RWPE2 (cell line): ENCODE measurements at regions not wholly inside any gene's neighbourhood (a gene's known extent, or its start where the extent isn't known, plus 50 kb on each side); places are given as distances from the start of the nearest gene placed in this dataset.

Experiments
- ATAC-seq: fragments of 200-7000 bp; cut with Tn5 transposase; 3 replicates; pipeline ENCODE4 v1.9.1; 2021; ENCODE audit warnings: low read depth
- DNase-seq: peaks from one replicate; pipeline ENCODE4 v3.0.0-alpha.2; 2020; ENCODE audit warnings: low spot score
- H3K27ac ChIP-seq: fragments of 450-650 bp; 2 replicates; pipeline ENCODE4 v1.5.1; 2017; ENCODE audit warnings: mild to moderate bottlenecking; ENCODE audit not compliant: poor library complexity, severe bottlenecking
- H3K27me3 ChIP-seq: fragments of 250-450 bp; sonication (Bioruptor Pico); 2 replicates; pipeline ENCODE4 v1.5.1; 2021; ENCODE audit warnings: mild to moderate bottlenecking, moderate library complexity; ENCODE audit not compliant: insufficient read depth, poor library complexity, severe bottlenecking
- H3K36me3 ChIP-seq: fragments of 250-450 bp; sonication (Bioruptor Pico); 2 replicates; pipeline ENCODE4 v1.5.1; 2020; ENCODE audit warnings: low read depth, mild to moderate bottlenecking, moderate library complexity
- H3K4me1 ChIP-seq: fragments of 250-450 bp; sonication (Bioruptor Pico); 2 replicates; pipeline ENCODE4 v1.5.1; 2021; ENCODE audit warnings: mild to moderate bottlenecking, moderate library complexity; ENCODE audit not compliant: insufficient read depth, poor library complexity, severe bottlenecking
- H3K4me3 ChIP-seq: fragments of 250-450 bp; sonication (Bioruptor Pico); 2 replicates; pipeline ENCODE4 v1.5.1; 2021; ENCODE audit warnings: mild to moderate bottlenecking, moderate library complexity; ENCODE audit not compliant: severe bottlenecking
- H3K9me3 ChIP-seq: fragments of 250-450 bp; sonication (Bioruptor Pico); 2 replicates; pipeline ENCODE4 v1.5.1; 2021; ENCODE audit warnings: mild to moderate bottlenecking, moderate library complexity; ENCODE audit not compliant: severe bottlenecking
- CTCF ChIP-seq: fragments of 450-650 bp; IDR thresholded peaks from one replicate; pipeline ENCODE4 v1.5.1; 2017; ENCODE audit warnings: mild to moderate bottlenecking, moderate library complexity; ENCODE audit not compliant: poor library complexity, severe bottlenecking

- no peak overlapping the region for H3K4me3 ChIP-seq
- H3K4me1 ChIP-seq, result no peaks in the 10 kb centered on the region
- H3K27ac ChIP-seq, result no peak overlapping the region
- H3K9me3 ChIP-seq, result no peaks in the 10 kb centered on the region
- H3K27me3 ChIP-seq, result no peaks in the 10 kb centered on the region
- TF ChIP-seq CTCF, result no peak
- H3K36me3 ChIP-seq, result no peaks in the 10 kb centered on the region
- no peak for ATAC-seq
- DNase-seq, result no peak
Measured at GRCh38 chr1:164958982-164959768, 397.3 kb downstream of the LMX1A start.

- Histone ChIP-seq H3K9me3 (no peaks in the 10 kb centered on the region), H3K27ac (no peak overlapping the region), H3K27me3 (no peaks in the 10 kb centered on the region), H3K36me3 (no peaks in the 10 kb centered on the region), H3K4me1 (no peaks in the 10 kb centered on the region), H3K4me3 (no peak overlapping the region)
- no peak for TF ChIP-seq CTCF
- ATAC-seq (no peak), DNase-seq (no peak)
Measured at GRCh38 chr1:164953815-164954214, 394.8 kb downstream of the PBX1 start.

- no peaks in the 10 kb centered on the region for H3K27me3 ChIP-seq
- TF ChIP-seq CTCF, result peak; percentile 12
- no peak for DNase-seq
Measured at GRCh38 chr1:164953098-164953497, 394.1 kb downstream of the PBX1 start.

GRCh38 chr1:164951508-164951907 lies 392.5 kb downstream of the PBX1 start:
- Histone ChIP-seq H3K9me3 (no peaks in the 10 kb centered on the region), H3K27ac (no peak overlapping the region), H3K36me3 (no peaks in the 10 kb centered on the region), H3K4me3 (no peak overlapping the region), H3K4me1 (no peaks in the 10 kb centered on the region), H3K27me3 (no peaks in the 10 kb centered on the region)
- TF ChIP-seq CTCF, result no peak
- ATAC-seq (no peak), DNase-seq (no peak)

More at GRCh38 chr1:164953098-164953497, 394.1 kb downstream of the PBX1 start:
- ATAC-seq, result no peak
- Histone ChIP-seq H3K4me3 (no peak overlapping the region), H3K36me3 (no peaks in the 10 kb centered on the region), H3K9me3 (no peaks in the 10 kb centered on the region), H3K4me1 (no peaks in the 10 kb centered on the region), H3K27ac (no peak overlapping the region)

GRCh38 chr1:164950541-164950986 lies 391.6 kb downstream of the PBX1 start:
- DNase-seq (no peak), ATAC-seq (no peak)
- Histone ChIP-seq H3K27me3 (no peaks in the 10 kb centered on the region), H3K36me3 (no peaks in the 10 kb centered on the region), H3K27ac (no peak overlapping the region), H3K9me3 (no peaks in the 10 kb centered on the region), H3K4me1 (no peaks in the 10 kb centered on the region), H3K4me3 (no peak overlapping the region)
- no peak for TF ChIP-seq CTCF
